Transverse colon (tissue), 4 donors: ENCODE measurements at regions not wholly inside any gene's neighbourhood (a gene's known extent, or its start where the extent isn't known, plus 50 kb on each side); places are given as distances from the start of the nearest gene placed in this dataset.

ENCODE experiments used
- DNase-seq: peaks from one replicate; pipeline ENCODE4 v3.0.0-alpha.2; 2019
- H3K27ac ChIP-seq, 4 donors: fragments of 200-600 bp; sonication (generic); 2 replicates each; pipeline ENCODE4 v1.5.1; 2016 to 2018; ENCODE audit warnings: inconsistent platforms in 4 of 4
- H3K27me3 ChIP-seq: fragments of 200-600 bp; sonication (generic); 2 replicates; pipeline ENCODE4 v1.5.1; 2017; ENCODE audit warnings: inconsistent platforms
- H3K36me3 ChIP-seq, 4 donors: fragments of 200-600 bp; sonication (generic); 2 replicates each; pipeline ENCODE4 v1.5.1; 2017 to 2019; ENCODE audit warnings: inconsistent platforms in 4 of 4
- H3K4me1 ChIP-seq, 4 donors: fragments of 200-600 bp; sonication (generic); 2 replicates each; pipeline ENCODE4 v1.5.1; 2017 to 2020; ENCODE audit warnings: inconsistent platforms in 4 of 4
- H3K4me3 ChIP-seq, 4 donors: fragments of 200-600 bp; sonication (generic); 1 replicate in 1 of 4; 2 replicates in 3 of 4; pipeline versions ENCODE4 v1.5.1 to v1.6.1; 2017 to 2019; ENCODE audit warnings: inconsistent platforms in 4 of 4
- H3K9me3 ChIP-seq, 2 donors: fragments of 200-600 bp; sonication (generic); 2 replicates each; pipeline ENCODE4 v1.5.1; 2017 to 2019; ENCODE audit warnings: inconsistent platforms in 2 of 2
- EP300 ChIP-seq: sonication (generic); formaldehyde crosslinking; IDR thresholded peaks from one replicate; pipeline ENCODE4 v1.6.1; 2017; ENCODE audit warnings: antibody characterized with exemption, low read depth
- POLR2A ChIP-seq: fragments of 450-650 bp; IDR thresholded peaks from one replicate; pipeline ENCODE4 v1.6.1; 2016; ENCODE audit warnings: antibody characterized with exemption, mild to moderate bottlenecking, moderate library complexity
- POLR2AphosphoS5 ChIP-seq, 3 donors: sonication (generic); formaldehyde crosslinking; IDR thresholded peaks; one replicate each; pipeline ENCODE4 v1.6.1; 2016; ENCODE audit warnings: antibody characterized with exemption in 3 of 3
- WGBS, 2 donors: methylation state at CpG; one replicate each; pipeline ENCODE4 v1.1.5; 2018; ENCODE audit warnings: low coverage in 1 of 2; 5-methylcytosine and 5-hydroxymethylcytosine counted together
- in situ Hi-C, 4 donors: fragments of 200-750 bp; cut with MboI; loops; one replicate each; pipeline versions ENCODE4 v1.15.0 to v1.15.1; 2017; ENCODE audit warnings: low sequenced_read_pairs in 3 of 4, low pct_ligation_motif_present in 1 of 4, low pct_unique_long_range_greater_than_20kb in 1 of 4
- intact Hi-C: fragments of 100-400 bp; cut with DNase I; formaldehyde crosslinking; loops from one replicate; pipeline ENCODE4 v1.15.1; 2023; ENCODE audit warnings: low total_unique reads
- TF ChIP-seq, protein P1 (sequence below), 5 experiments: fragments of 200-600 bp in 3 of 5; fragments of 450-650 bp in 2 of 5; sonication (generic) in 3 of 5; IDR thresholded peaks; 1 replicate in 2 of 5; 2 replicates in 3 of 5; pipeline ENCODE4 v1.5.1; 2016 to 2017; ENCODE audit warnings: antibody characterized with exemption in 5 of 5, inconsistent platforms in 3 of 5, mild to moderate bottlenecking in 2 of 5, moderate library complexity in 1 of 5

DNA sequence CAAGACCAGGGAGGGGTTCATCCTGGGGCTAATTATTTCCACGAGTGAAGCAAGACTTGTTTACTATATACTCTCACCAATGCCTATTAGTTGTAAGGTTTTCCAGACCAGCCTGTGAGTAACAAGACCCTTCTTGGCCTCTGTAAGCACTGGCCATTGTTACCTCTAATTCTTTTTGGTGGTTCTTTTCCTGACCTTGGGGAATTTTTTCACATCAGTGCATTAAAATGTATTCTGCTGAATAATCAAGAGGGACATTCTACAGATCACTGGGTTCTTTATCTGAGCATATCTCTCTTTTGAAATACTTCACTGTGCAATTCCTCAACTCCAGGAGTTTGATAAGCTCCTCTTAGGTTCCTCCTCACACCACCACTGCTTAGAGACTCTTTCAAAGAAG is 909.9 kb upstream of the ACVR2A start:
- H3K9me3 ChIP-seq: peaks cover 0 to 14% of the 10 kb centered on the region in 2 donors
- in situ Hi-C loops: no loop called here
- intact Hi-C loops: no loop called here
- no peak overlapping the region for H3K4me3 ChIP-seq
- DNase-seq: no peak
- H3K36me3 ChIP-seq: no peaks in the 10 kb centered on the region
- H3K27ac ChIP-seq: no peak overlapping the region
- WGBS, 2 donors: 67 to 73% methylated on average over 1 of the region's 1 CpG
- H3K4me1 ChIP-seq: no peaks in the 10 kb centered on the region
- no peaks in the 10 kb centered on the region for H3K27me3 ChIP-seq
- TF ChIP-seq POLR2AphosphoS5 (IDR thresholded peaks at IDR 0.05) (no peak), EP300 (no peak)
- TF ChIP-seq, protein P1, sequence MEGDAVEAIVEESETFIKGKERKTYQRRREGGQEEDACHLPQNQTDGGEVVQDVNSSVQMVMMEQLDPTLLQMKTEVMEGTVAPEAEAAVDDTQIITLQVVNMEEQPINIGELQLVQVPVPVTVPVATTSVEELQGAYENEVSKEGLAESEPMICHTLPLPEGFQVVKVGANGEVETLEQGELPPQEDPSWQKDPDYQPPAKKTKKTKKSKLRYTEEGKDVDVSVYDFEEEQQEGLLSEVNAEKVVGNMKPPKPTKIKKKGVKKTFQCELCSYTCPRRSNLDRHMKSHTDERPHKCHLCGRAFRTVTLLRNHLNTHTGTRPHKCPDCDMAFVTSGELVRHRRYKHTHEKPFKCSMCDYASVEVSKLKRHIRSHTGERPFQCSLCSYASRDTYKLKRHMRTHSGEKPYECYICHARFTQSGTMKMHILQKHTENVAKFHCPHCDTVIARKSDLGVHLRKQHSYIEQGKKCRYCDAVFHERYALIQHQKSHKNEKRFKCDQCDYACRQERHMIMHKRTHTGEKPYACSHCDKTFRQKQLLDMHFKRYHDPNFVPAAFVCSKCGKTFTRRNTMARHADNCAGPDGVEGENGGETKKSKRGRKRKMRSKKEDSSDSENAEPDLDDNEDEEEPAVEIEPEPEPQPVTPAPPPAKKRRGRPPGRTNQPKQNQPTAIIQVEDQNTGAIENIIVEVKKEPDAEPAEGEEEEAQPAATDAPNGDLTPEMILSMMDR (IDR thresholded peaks at IDR 0.05): no peak

DNA sequence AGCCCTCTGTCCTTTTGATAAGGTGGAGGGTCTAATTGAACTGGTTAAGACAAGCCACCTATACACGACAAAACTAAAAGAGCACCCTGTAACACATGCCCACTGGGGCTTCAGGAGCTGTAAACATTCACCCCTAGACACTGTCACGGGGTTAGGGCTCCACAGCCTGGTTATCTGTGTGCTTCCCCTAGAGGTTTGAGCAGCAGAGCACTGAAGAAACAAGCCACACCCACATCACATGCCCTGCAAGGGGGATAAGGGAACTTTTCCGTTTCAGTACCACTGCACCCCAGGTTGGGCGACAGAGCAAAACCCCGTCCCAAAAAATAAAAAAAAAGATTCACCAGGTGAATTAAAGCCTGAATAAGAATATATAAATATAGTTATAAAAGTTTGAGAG is 913.7 kb upstream of the ACVR2A start:
- in situ Hi-C loops (no loop called here), intact Hi-C loops (no loop called here)
- Histone ChIP-seq H3K27ac (no peak overlapping the region), H3K36me3 (no peaks in the 10 kb centered on the region), H3K27me3 (no peaks in the 10 kb centered on the region), H3K4me3 (no peak overlapping the region), H3K4me1 (no peaks in the 10 kb centered on the region), H3K9me3 (peaks cover 0 to 14% of the 10 kb centered on the region in 2 donors)
- 65 to 85% methylated on average over 3 to 5 of the region's 5 CpGs for WGBS, 2 donors
- no peak for DNase-seq
- TF ChIP-seq POLR2A (no peak), EP300 (no peak)

DNA sequence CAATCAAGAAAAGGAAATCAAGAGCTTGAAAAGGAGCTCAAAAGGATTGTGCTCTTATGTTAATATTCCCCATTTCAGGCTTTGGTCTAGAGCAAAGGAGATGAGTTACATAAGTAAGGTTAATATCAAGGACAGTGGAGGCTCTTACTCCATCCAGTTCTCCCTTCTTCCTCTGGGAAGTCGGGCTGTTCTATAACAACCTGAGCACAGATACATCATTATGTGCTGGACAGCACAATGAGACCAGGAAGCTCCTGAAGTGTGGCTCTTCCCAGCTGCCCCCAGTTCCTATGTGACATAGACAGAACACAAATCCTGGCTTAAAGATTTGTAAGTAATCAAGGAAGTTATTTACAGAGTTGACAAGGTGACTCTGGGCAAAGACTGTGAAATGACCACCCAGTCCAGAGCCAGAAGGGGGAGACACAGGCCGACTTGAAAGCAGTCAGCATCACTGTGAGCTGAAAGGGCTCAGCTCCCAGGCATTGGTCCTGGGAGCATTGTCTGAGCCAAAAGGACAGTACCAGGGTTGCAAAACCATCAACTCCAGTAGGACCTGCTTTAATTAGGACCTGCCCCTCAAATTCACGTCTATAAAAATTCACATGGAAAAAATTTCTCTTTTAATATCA is 917.6 kb upstream of the ACVR2A start:
- Histone ChIP-seq H3K27me3 (no peaks in the 10 kb centered on the region), H3K36me3 (no peaks in the 10 kb centered on the region), H3K4me3 (no peak overlapping the region), H3K27ac (no peak overlapping the region), H3K4me1 (no peaks in the 10 kb centered on the region), H3K9me3 (no peaks in the 10 kb centered on the region)
- intact Hi-C loops: no loop called here
- peak; percentile 27 for DNase-seq
- in situ Hi-C loops: no loop called here
- 25 to 40% methylated on average over 1 to 3 of the region's 3 CpGs for WGBS, 2 donors
- TF ChIP-seq POLR2AphosphoS5 (IDR thresholded peaks at IDR 0.05) (no peak), POLR2A (no peak)
- TF ChIP-seq, protein P1 (IDR thresholded peaks at IDR 0.05): peak; percentile 39 to 54 (median 47)

DNA sequence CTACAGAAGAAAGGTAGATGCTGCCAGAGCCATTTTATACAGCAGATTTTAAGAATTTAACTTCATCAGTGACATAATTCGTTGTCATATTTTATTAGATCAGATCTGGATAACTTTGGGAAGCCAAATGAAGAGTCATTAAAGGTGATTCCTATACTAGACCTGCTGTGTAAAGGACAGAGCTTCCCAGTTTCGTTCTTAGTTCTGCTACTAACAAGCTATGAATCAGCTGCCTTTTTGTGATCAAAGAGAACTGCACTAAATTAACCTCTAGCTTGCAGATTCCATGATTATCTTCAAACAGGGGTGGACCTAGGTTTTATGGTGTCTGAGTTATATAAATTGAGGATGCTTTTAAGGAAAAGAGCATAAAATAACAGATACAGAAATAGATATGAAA is 926.5 kb upstream of the ACVR2A start:
- intact Hi-C loops (no loop called here), in situ Hi-C loops (no loop called here)
- TF ChIP-seq POLR2AphosphoS5 (IDR thresholded peaks at IDR 0.05): no peak
- H3K4me1 ChIP-seq: peaks cover 3 to 17% (median 9%) of the 10 kb centered on the region in 4 donors
- no peak overlapping the region for H3K27ac ChIP-seq
- H3K4me3 ChIP-seq: no peak overlapping the region
- no peaks in the 10 kb centered on the region for H3K27me3 ChIP-seq
- H3K9me3 ChIP-seq: no peaks in the 10 kb centered on the region
- DNase-seq: no peak
- 26 to 29% methylated on average over 2 of the region's 2 CpGs for WGBS, 2 donors
- no peaks in the 10 kb centered on the region for H3K36me3 ChIP-seq

DNA sequence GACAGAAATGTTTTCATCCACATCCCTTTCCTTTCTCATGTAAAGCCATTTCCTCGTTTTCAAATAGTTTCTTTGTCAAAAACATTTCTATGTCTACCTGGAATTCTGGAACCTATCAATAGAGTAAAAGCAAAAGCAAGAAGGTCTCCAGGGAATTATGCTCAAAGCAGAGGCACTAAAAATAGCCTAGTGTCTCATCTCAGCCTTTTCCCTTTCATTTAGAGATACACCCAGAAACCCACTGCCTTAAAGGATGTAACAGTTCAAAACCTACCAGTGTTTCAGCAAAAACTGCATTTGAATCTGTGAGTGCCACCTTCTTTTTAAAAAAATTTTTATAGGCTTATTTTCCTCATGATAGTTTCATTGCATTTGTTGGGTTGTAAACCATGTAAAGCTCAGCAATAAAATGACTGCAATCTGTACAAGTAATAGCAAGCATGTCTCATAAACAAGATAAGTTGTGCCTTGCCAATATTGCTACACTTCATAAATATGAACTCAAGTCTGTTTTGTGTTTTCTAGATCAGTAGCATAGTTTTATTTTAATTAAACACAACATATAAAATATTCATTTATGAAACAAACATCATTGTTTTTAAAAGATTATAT is 927.3 kb upstream of the ACVR2A start:
- H3K36me3 ChIP-seq: no peaks in the 10 kb centered on the region
- WGBS, 2 donors: 25 to 40% methylated on average over 1 of the region's 1 CpG
- H3K4me1 ChIP-seq: peaks cover 3 to 17% (median 9%) of the 10 kb centered on the region in 4 donors
- in situ Hi-C loops (no loop called here), intact Hi-C loops (no loop called here)
- DNase-seq: no peak
- no peak overlapping the region for H3K27ac ChIP-seq
- TF ChIP-seq POLR2A (no peak), EP300 (no peak), POLR2AphosphoS5 (IDR thresholded peaks at IDR 0.05) (no peak)
- TF ChIP-seq, protein P1 (IDR thresholded peaks at IDR 0.05): no peak
- no peak overlapping the region for H3K4me3 ChIP-seq
- H3K9me3 ChIP-seq: no peaks in the 10 kb centered on the region
- no peaks in the 10 kb centered on the region for H3K27me3 ChIP-seq
